K562 (cell line): ENCODE measurements at regions not wholly inside any gene's neighbourhood (a gene's known extent, or its start where the extent isn't known, plus 50 kb on each side); places are given as distances from the start of the nearest gene placed in this dataset.

ENCODE experiments used
- ATAC-seq: fragments of 200-7000 bp; cut with Tn5 transposase; 3 replicates; pipeline ENCODE4 v1.9.1; 2020; ENCODE audit warnings: moderate library complexity
- BruUV-seq: library from RNA; stranded (reverse); fragments of 400-500 nt; replicated peaks from 2 replicates; lab custom pipeline; 2021; lab: Mats Ljungman, UMichigan
- CTCF ChIA-PET: fragments of 300-600 bp; formaldehyde crosslinking; extraction: SDS; loops from one replicate; lab custom pipeline; 2021; ENCODE audit warnings: low intra/inter-chr PET ratio; lab: Yijun Ruan, JAX
- POLR2A ChIA-PET: fragments of 300-600, 350-650 bp; sonication (Branson Sonifier 250); formaldehyde crosslinking; extraction: SDS; loops from one replicate; lab custom pipeline; 2021; ENCODE audit warnings: antibody characterized with exemption, inconsistent platforms; lab: Yijun Ruan, JAX
- DNase-seq, 4 experiments: peaks; one replicate each; pipeline versions ENCODE4 v3.0.0 to v3.0.0-alpha.2; 2011 to 2018; ENCODE audit warnings: low spot score in 3 of 4, mixed read lengths in 3 of 4; ENCODE audit errors: extremely low read depth in 1 of 4
- FAIRE-seq: peaks from 2 replicates; lab custom pipeline; 2011; peaks lifted over from hg19 to GRCh38; lab: Jason Lieb, UNC
- H2AFZ ChIP-seq: 2 replicates; pipeline ENCODE4 v1.6.0; 2011; ENCODE audit warnings: low read depth, low read length, control low read depth, inconsistent platforms
- H3K27ac ChIP-seq: fragments of 200-600 bp; 3 replicates; pipeline ENCODE4 v1.8.0; 2011; ENCODE audit warnings: low read depth, mild to moderate bottlenecking, control low read depth, inconsistent platforms, low read length, moderate library complexity, mixed read lengths; ENCODE audit errors: extremely low read depth
- H3K27me3 ChIP-seq, 2 experiments: fragments of 300-600 bp in 1 of 2; 2 replicates in 1 of 2; 3 replicates in 1 of 2; pipeline versions ENCODE4 v1.6.0 to v1.8.0; 2011; ENCODE audit warnings: inconsistent platforms in 2 of 2, low read length in 2 of 2, mild to moderate bottlenecking in 1 of 2, mixed read lengths in 1 of 2, moderate library complexity in 1 of 2; ENCODE audit not compliant: control insufficient read depth in 2 of 2, insufficient read depth in 2 of 2
- H3K36me3 ChIP-seq: fragments of 300-600 bp; 3 replicates; pipeline ENCODE4 v1.8.0; 2011; ENCODE audit warnings: mild to moderate bottlenecking, low read length, inconsistent platforms; ENCODE audit not compliant: control insufficient read depth, insufficient read depth
- H3K4me1 ChIP-seq, 2 experiments: fragments of 200-600 bp in 1 of 2; replicated peaks in 1 of 2; 2 replicates in 1 of 2; 3 replicates in 1 of 2; pipeline versions ENCODE4 v1.5.1 to v1.8.0; 2011; ENCODE audit warnings: inconsistent platforms in 2 of 2, low read length in 2 of 2, mild to moderate bottlenecking in 1 of 2, mixed read lengths in 1 of 2, moderate library complexity in 1 of 2; ENCODE audit not compliant: control insufficient read depth in 2 of 2, insufficient read depth in 2 of 2
- H3K4me2 ChIP-seq: 2 replicates; pipeline ENCODE4 v1.6.1; 2011; ENCODE audit warnings: low read length, control low read depth, inconsistent platforms, mixed read lengths; ENCODE audit not compliant: insufficient read depth
- H3K4me3 ChIP-seq: fragments of 200-600 bp; sonication (generic), shearing (Covaris generic); 2 replicates; pipeline ENCODE4 v1.5.1; 2016; ENCODE audit warnings: control low read depth, inconsistent platforms
- H3K79me2 ChIP-seq: fragments of 200-600 bp; 3 replicates; pipeline ENCODE4 v1.8.0; 2011; ENCODE audit warnings: low read length, inconsistent platforms; ENCODE audit not compliant: control insufficient read depth, insufficient read depth
- H3K9ac ChIP-seq, 2 experiments: 2 replicates each; pipeline versions ENCODE4 v1.6.0 to v1.6.1; 2011; ENCODE audit warnings: low read depth in 2 of 2, low read length in 2 of 2, control low read depth in 1 of 2, inconsistent platforms in 1 of 2, mild to moderate bottlenecking in 1 of 2, mixed read lengths in 1 of 2; ENCODE audit not compliant: insufficient read depth in 1 of 2
- H3K9me1 ChIP-seq: one replicate; pipeline ENCODE4 v1.6.0; 2011; ENCODE audit warnings: inconsistent platforms, mild to moderate bottlenecking, low read length, moderate library complexity; ENCODE audit not compliant: control insufficient read depth, insufficient read depth
- H3K9me3 ChIP-seq: replicated peaks from 2 replicates; pipeline ENCODE4 v1.5.1; 2011; ENCODE audit warnings: low read depth, low read length, inconsistent platforms; ENCODE audit not compliant: control insufficient read depth, insufficient read depth
- H4K20me1 ChIP-seq: replicated peaks from 2 replicates; pipeline ENCODE4 v1.6.1; 2011; ENCODE audit warnings: low read length, inconsistent platforms, mixed read lengths; ENCODE audit not compliant: control insufficient read depth, insufficient read depth
- FOXK1 ChIP-seq: sonication (generic); formaldehyde crosslinking; IDR thresholded peaks from 2 replicates; pipeline ENCODE4 v1.8.0; 2022; ENCODE audit warnings: missing genetic modification reagents, mild to moderate bottlenecking, borderline replicate concordance
- GTF2F1 ChIP-seq: IDR thresholded peaks from 2 replicates; pipeline ENCODE4 v1.6.1; 2011; ENCODE audit warnings: low read depth, low read length, improper control_type of control experiment
- JUND ChIP-seq, 2 experiments: IDR thresholded peaks; 2 replicates in 1 of 2; 3 replicates in 1 of 2; pipeline ENCODE4 v1.6.1; 2011; ENCODE audit warnings: borderline replicate concordance in 2 of 2, low read depth in 2 of 2, low read length in 2 of 2, improper control_type of control experiment in 1 of 2, missing biosample characterization in 1 of 2, missing genetic modification characterization in 1 of 2, missing genetic modification reagents in 1 of 2
- MECOM ChIP-seq: fragments of 250-450 bp; sonication (Bioruptor Pico); IDR thresholded peaks from 2 replicates; pipeline ENCODE4 v1.8.0; 2022; ENCODE audit warnings: inconsistent platforms
- MEF2A ChIP-seq: IDR thresholded peaks from 2 replicates; pipeline ENCODE4 v1.6.1; 2011; ENCODE audit warnings: low read depth, mild to moderate bottlenecking, low read length, moderate library complexity; ENCODE audit not compliant: control insufficient read depth
- MYBL2 ChIP-seq, 2 experiments: fragments of 450-650 bp in 1 of 2; sonication (generic) in 1 of 2; formaldehyde crosslinking in 1 of 2; IDR thresholded peaks; 2 replicates each; pipeline versions ENCODE4 v1.6.1 to v1.8.1; 2017 to 2022; ENCODE audit warnings: borderline replicate concordance in 1 of 2, inconsistent platforms in 1 of 2, low read depth in 1 of 2, mild to moderate bottlenecking in 1 of 2, missing genetic modification reagents in 1 of 2, moderate library complexity in 1 of 2
- NBN ChIP-seq: fragments of 450-650 bp; IDR thresholded peaks from 2 replicates; pipeline ENCODE4 v1.6.1; 2016; ENCODE audit warnings: low read depth, mild to moderate bottlenecking
- NRF1 ChIP-seq, 2 experiments: fragments of 450-650 bp; IDR thresholded peaks in 1 of 2; conservative IDR thresholded peaks in 1 of 2; 2 replicates each; pipeline ENCODE4 v1.6.1; 2014; ENCODE audit warnings: mild to moderate bottlenecking in 2 of 2
- PRPF4 ChIP-seq: fragments of 200-400 bp; formaldehyde crosslinking; IDR thresholded peaks from one replicate; pipeline ENCODE4 v1.6.1; 2017; ENCODE audit warnings: low read length, low read depth, mild to moderate bottlenecking; ENCODE audit not compliant: insufficient read depth, poor library complexity, severe bottlenecking
- PTTG1 ChIP-seq: fragments of 450-650 bp; IDR thresholded peaks from 2 replicates; pipeline ENCODE4 v1.6.1; 2016; ENCODE audit warnings: low read depth, mild to moderate bottlenecking, missing genetic modification characterization, missing compliant biosample characterization
- SP1 ChIP-seq: sonication (generic); formaldehyde crosslinking; IDR thresholded peaks from 2 replicates; pipeline ENCODE4 v1.8.1; 2022; ENCODE audit warnings: mild to moderate bottlenecking, missing genetic modification reagents
- SRSF7 ChIP-seq: fragments of 200-400 bp; formaldehyde crosslinking; optimal IDR thresholded peaks from 2 replicates; pipeline ENCODE3; 2017; ENCODE audit warnings: mild to moderate bottlenecking, low read depth, low read length
- TAL1 ChIP-seq: fragments of 450-650 bp; IDR thresholded peaks from 2 replicates; pipeline ENCODE4 v1.6.1; 2016; ENCODE audit warnings: mild to moderate bottlenecking
- ZFP36 ChIP-seq: fragments of 150-350 bp; IDR thresholded peaks from 2 replicates; pipeline ENCODE4 v1.6.1; 2018; ENCODE audit warnings: low read length, low read depth; ENCODE audit not compliant: partially characterized antibody
- ZNF165 ChIP-seq: fragments of 250-450 bp; sonication (Bioruptor Pico); IDR thresholded peaks from 2 replicates; pipeline ENCODE4 v1.4.0; 2020; ENCODE audit warnings: borderline replicate concordance
- ZNF408 ChIP-seq: fragments of 250-450 bp; sonication (Bioruptor Pico); IDR thresholded peaks from 2 replicates; pipeline ENCODE4 v1.4.0; 2020; ENCODE audit warnings: low read depth, mild to moderate bottlenecking, moderate library complexity
- ZNF444 ChIP-seq: fragments of 250-450 bp; sonication (Bioruptor Pico); IDR thresholded peaks from 2 replicates; pipeline ENCODE4 v1.4.0; 2020; ENCODE audit warnings: mild to moderate bottlenecking, moderate library complexity
- ZNF77 ChIP-seq: fragments of 250-450 bp; sonication (Bioruptor Pico); IDR thresholded peaks from 2 replicates; pipeline ENCODE4 v1.5.0; 2020
- ZSCAN32 ChIP-seq: fragments of 450-650 bp; formaldehyde crosslinking; IDR thresholded peaks from 2 replicates; pipeline ENCODE4 v1.4.0; 2020; ENCODE audit warnings: mild to moderate bottlenecking, moderate library complexity
- WGBS: fragments of 100-300 bp; shearing (Covaris generic); methylation state at CpG from one replicate; pipeline ENCODE4 v1.1.6; 2016; ENCODE audit warnings: low coverage, mixed read lengths; ENCODE audit not compliant: insufficient coverage; ENCODE audit errors: missing lambda C conversion rate; 5-methylcytosine and 5-hydroxymethylcytosine counted together
- in situ Hi-C: fragments of 300-500 bp; cut with MboI; formaldehyde crosslinking; loops from 4 replicates; pipeline ENCODE4 v1.15.0; 2018; ENCODE audit warnings: inconsistent platforms, mixed read lengths
- intact Hi-C: fragments of 100-400 bp; cut with micrococcal nuclease; formaldehyde crosslinking; loops from 2 replicates; pipeline ENCODE4 v1.14.2; 2022

- POLR2A ChIA-PET, result no interaction called here
- no peaks in the 10 kb centered on the region; the same call in 1 of the 2 replicates for H3K9me3 ChIP-seq
- BruUV-seq, result no TSS peak
- no peak overlapping the region for H3K4me3 ChIP-seq
- no peaks in the 10 kb centered on the region for H4K20me1 ChIP-seq
- DNase-seq (no peak), ATAC-seq (no peak), FAIRE-seq (no peak)
- 0% methylated on average over 1 of the region's 1 CpG for WGBS
- H2AFZ ChIP-seq, result no peak overlapping the region
- H3K9ac ChIP-seq, result no peak overlapping the region
- no peaks in the 10 kb centered on the region for H3K9me1 ChIP-seq
- no peak overlapping the region for H3K4me2 ChIP-seq
- H3K4me1 ChIP-seq, result no peaks in the 10 kb centered on the region
- TF ChIP-seq PRPF4 (no peak), ZSCAN32 (CRISPR knock-in tag) (no peak), SRSF7 (no peak), FOXK1 (no peak), GTF2F1 (no peak), MYBL2 (IDR thresholded peaks at IDR 0.05; ENCODE audit: low read depth) (no peak), MYBL2 (CRISPR knock-in tag; IDR thresholded peaks at IDR 0.05; ENCODE audit: borderline replicate concordance) (no peak), MEF2A (no peak), MECOM (no peak), JUND (IDR thresholded peaks at IDR 0.05; ENCODE audit: borderline replicate concordance, low read depth, low read length) (no peak), JUND (tag; IDR thresholded peaks at IDR 0.05; ENCODE audit: borderline replicate concordance, low read depth, low read length) (no peak), ZFP36 (no peak), ZNF165 (CRISPR knock-in tag) (no peak), TAL1 (no peak), ZNF77 (CRISPR knock-in tag) (no peak), PTTG1 (tag) (no peak), SP1 (no peak), ZNF444 (CRISPR knock-in tag) (no peak), NBN (no peak), NRF1 (conservative IDR thresholded peaks at IDR 0.05 in 1 of 2, IDR thresholded peaks at IDR 0.05 in 1 of 2) (no peak), ZNF408 (CRISPR knock-in tag) (no peak)
- TF ChIP-seq, all 486 proteins: peak for 0
- intact Hi-C loops, result no loop called here
- H3K79me2 ChIP-seq, result no peaks in the 10 kb centered on the region
- CTCF ChIA-PET, result no interaction called here
- in situ Hi-C loops, result no loop called here
- H3K27ac ChIP-seq, result no peak overlapping the region
- H3K27me3 ChIP-seq, result no peaks in the 10 kb centered on the region
- no peaks in the 10 kb centered on the region for H3K36me3 ChIP-seq
Measured at GRCh38 chr1:209257454-209257853, 326.1 kb upstream of the CAMK1G start.
